GM21526 (cell line): ENCODE measurements at regions not wholly inside any gene's neighbourhood (a gene's known extent, or its start where the extent isn't known, plus 50 kb on each side); places are given as distances from the start of the nearest gene placed in this dataset.

ENCODE experiments used
- ATAC-seq: cut with Tn5 transposase; IDR thresholded peaks from one replicate; pipeline ENCODE4 v1.9.1; 2021; ENCODE audit warnings: moderate library complexity; ENCODE audit not compliant: unreplicated experiment, low FRiP score

- no peak for ATAC-seq
Measured at GRCh38 chr5:34606101-34606500, 50.0 kb upstream of the RAI14 start.
